ENCODE measurements at regions not wholly inside any gene's neighbourhood (a gene's known extent, or its start where the extent isn't known, plus 50 kb on each side); places are given as distances from the start of the nearest gene placed in this dataset.

DNA sequence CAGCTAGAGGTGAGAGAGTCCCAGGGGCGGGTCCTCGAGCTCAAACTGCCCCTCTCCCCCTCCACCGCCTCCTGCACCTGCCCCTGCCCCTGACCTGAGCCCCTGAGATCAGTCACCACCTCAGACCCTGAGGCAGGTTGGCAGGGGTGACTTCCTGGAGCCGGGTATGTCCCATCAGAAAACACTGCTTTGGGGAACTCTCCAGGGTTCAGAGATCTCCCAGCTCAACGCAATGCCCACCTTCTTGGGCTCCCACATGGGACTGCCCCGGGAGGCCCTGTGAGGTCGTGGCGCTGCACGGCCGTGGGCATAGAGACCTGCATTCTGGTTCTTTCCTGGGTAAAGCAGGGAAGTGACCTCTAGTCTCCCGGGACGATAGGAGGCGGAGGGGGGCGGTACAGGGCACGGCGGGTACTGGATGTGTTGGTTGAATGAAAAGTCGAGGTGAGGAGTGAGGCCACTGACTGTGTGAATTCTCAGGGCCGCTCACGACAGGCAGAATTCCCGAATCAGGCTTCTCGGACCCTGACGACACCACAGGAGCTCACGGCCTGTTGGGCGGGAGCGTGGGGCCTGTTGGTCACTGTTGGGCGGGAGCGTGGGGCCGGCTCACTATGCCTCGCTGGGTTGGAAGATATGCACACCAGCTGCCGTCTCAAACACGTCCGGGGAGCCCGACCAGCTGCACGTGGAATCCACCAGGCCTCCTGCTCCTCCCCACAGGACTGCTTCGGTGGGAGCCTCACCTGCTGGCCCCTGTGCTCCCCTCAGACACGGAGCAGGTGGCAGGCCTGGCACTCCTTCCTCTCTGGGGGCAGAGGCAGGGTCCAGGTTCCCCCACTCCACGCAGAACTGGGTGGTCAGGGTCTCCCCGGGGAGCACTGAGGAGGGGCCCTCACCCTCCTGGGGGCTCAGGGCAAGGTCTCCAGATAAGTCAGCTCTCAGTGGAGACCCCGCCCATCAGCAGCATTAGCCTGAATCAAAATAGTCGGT is 178.0 kb upstream of the PPP1R26 start:
- no peak for DNase-seq (ENCODE audit: low read depth)
- TF ChIP-seq, protein P1, sequence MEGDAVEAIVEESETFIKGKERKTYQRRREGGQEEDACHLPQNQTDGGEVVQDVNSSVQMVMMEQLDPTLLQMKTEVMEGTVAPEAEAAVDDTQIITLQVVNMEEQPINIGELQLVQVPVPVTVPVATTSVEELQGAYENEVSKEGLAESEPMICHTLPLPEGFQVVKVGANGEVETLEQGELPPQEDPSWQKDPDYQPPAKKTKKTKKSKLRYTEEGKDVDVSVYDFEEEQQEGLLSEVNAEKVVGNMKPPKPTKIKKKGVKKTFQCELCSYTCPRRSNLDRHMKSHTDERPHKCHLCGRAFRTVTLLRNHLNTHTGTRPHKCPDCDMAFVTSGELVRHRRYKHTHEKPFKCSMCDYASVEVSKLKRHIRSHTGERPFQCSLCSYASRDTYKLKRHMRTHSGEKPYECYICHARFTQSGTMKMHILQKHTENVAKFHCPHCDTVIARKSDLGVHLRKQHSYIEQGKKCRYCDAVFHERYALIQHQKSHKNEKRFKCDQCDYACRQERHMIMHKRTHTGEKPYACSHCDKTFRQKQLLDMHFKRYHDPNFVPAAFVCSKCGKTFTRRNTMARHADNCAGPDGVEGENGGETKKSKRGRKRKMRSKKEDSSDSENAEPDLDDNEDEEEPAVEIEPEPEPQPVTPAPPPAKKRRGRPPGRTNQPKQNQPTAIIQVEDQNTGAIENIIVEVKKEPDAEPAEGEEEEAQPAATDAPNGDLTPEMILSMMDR (IDR thresholded peaks at IDR 0.05; ENCODE audit: insufficient read depth, low read length): no peak

DNA sequence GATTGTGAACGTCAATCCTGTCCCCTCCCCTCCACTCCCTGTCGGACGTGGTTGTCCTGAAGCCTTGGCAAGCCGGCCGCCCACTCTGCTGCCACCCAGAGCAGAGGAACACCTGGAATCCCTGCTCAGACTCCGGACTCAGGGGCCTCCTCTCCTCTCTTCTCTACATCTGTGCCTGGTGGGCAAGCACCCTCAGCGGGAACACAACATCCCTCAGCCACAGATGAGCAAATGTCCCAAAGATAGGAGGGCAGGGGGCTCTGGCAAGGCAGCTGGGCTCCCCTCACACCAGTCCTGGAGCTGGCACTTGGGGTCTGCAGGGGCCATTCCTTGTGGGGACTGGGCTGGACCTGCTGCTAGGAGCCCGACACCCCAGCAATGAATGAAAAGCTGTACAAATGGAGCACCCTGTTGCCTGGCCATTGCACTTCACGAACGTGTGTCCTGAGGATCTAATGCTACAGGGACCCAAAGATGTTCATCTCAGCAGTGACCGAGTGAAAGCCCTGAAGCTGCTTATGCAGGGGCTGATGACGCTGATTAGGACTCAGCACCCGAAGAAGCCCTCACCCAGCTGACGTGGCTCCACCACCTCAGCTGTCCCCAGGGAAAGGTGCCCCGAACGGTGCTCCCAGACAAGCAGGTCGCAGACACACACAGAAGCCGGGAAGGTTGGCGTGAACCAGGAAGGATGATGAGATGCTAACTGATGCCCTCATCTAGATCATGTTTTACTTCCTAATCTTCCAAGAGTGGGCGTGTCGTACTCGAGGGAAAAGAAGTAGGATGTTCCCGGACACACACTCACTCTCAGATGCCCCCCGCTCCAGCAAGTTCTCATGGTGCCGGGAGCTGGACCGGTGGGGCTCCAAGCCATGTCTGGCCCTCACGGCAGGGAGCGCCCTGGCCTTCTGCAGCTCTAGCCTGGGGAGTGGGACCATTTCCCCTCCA is 177.0 kb upstream of the PPP1R26 start:
- no peak for DNase-seq (ENCODE audit: low read depth)
- TF ChIP-seq, protein P1 (IDR thresholded peaks at IDR 0.05; ENCODE audit: insufficient read depth, low read length): no peak
- H3K4me3 ChIP-seq (ENCODE audit: low read depth, low read length): no peak overlapping the region

More for the DNA sequence above, 178.0 kb upstream of the PPP1R26 start:
- no peak overlapping the region for H3K4me3 ChIP-seq (ENCODE audit: low read depth, low read length)

DNA sequence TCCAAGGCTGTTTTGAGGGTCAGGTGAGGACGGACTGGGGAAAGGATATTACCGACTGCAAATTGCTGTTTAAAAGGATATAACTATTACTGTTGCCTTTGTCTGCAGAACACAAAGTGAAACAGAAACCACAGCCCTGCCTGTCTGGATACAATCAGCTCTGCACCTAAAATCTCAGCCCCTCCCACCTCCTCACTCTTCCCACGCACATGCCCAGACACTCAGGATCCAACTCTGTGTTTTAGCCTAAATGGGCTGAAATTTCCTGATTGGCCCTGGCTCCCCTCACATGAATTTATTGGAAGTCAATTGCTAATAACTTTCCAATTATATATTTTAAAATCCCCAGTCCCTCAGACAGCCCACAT is 176.3 kb upstream of the PPP1R26 start:
- no peak for DNase-seq (ENCODE audit: low read depth)
- no peak overlapping the region for H3K4me3 ChIP-seq (ENCODE audit: low read depth, low read length)
- TF ChIP-seq, protein P1 (IDR thresholded peaks at IDR 0.05; ENCODE audit: insufficient read depth, low read length): no peak

DNA sequence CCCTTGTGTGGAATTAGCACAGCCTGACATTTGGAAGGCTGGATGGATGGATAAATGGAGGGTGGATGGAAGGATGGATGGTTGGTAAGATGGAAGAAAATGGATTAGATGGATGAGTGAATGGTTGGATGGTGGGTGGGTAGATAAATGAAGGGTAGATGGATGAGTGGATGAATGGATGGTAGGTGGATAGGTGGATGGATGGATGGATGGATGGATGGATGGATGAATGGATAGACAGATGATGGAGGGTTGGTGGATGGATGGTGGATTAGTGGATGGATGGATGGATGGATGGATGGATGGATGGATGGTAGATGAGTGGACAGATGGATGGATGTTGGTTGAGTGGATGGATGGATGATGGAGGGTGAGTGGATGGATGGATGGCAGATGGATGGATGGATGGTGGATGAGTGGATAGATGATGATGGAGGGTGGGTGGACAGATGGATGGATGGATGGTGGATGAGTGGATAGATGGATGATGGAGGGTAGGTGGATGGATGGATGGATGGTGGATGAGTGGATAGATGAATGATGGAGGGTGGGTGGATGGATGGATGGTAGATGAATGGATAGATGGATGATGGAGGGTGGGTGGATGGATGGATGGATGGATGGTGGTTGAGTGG is 175.6 kb upstream of the PPP1R26 start:
- no peak overlapping the region for H3K4me3 ChIP-seq (ENCODE audit: low read depth, low read length)
- no peak for DNase-seq (ENCODE audit: low read depth)
- TF ChIP-seq, protein P1 (IDR thresholded peaks at IDR 0.05; ENCODE audit: insufficient read depth, low read length): no peak

DNA sequence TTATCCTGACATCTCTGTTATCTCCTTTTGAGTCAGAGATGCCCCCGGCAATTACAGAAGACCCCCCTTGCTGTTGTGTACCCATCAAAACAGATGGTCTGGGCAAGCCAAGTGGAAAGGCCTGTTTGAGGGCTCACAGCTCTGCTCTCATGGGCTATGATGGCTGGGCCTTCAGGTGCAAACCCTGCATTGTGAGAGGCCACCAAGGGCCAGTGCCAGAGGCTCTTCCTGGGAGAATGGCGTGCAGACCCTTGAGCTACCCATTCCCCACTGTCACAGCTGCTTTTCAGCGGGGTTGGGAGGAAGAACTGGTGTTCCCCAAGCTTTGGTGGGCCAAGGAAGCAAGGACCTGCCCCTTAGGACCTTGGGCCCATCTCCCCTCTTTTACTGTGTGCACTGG is 174.7 kb upstream of the PPP1R26 start:
- no peak overlapping the region for H3K4me3 ChIP-seq (ENCODE audit: low read depth, low read length)
- TF ChIP-seq, protein P1 (IDR thresholded peaks at IDR 0.05; ENCODE audit: insufficient read depth, low read length): no peak
- DNase-seq (ENCODE audit: low read depth): no peak

DNA sequence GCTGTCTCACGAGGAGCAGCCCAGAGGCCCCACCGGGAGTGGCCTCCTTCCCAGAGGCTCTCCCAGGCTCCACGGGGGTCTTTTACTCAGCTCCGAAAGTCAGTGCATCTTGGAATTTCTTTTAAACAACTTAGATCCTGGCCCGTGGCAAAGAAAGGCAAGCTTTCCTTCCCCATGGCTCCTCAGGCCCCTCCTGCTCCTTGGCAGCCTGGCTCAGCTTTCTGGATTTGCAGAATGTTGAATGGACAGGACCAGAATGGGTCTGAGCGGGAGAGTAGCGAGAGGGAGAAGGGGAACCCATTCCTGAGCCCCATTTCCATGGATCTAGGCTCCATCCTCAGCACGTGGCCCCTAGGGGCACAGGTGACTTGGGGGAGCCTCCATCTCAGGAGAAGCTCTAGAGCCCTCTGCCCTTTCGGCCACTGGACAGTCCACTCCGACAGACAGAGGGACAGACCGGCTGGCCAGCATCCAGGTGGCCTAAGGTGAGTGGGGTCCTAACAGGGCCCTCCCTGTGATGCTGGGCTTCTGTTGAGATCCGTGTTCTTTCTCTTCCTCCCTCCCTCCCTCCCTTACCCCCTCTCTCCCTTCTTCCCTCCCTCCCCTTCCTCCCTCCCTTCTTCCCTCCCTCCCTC is 173.9 kb upstream of the PPP1R26 start:
- no peak overlapping the region for H3K4me3 ChIP-seq (ENCODE audit: low read depth, low read length)
- DNase-seq (ENCODE audit: low read depth): no peak
- TF ChIP-seq, protein P1 (IDR thresholded peaks at IDR 0.05; ENCODE audit: insufficient read depth, low read length): no peak

Measured in fibroblast of the aortic adventitia (primary cell).